H9 (cell line): ENCODE measurements at regions not wholly inside any gene's neighbourhood (a gene's known extent, or its start where the extent isn't known, plus 50 kb on each side); places are given as distances from the start of the nearest gene placed in this dataset.

Source experiments
- DNase-seq: peaks from one replicate; pipeline ENCODE4 v3.0.0-alpha.2; 2017
- H2AFZ ChIP-seq: one replicate; pipeline ENCODE4 v1.6.1; 2013; ENCODE audit warnings: mild to moderate bottlenecking, low read length, control low read depth, moderate library complexity
- H2AK5ac ChIP-seq: 2 replicates; pipeline ENCODE4 v1.6.1; 2013; ENCODE audit warnings: low read length, control low read depth, mixed read lengths; ENCODE audit not compliant: insufficient read length
- H2BK120ac ChIP-seq: one replicate; pipeline ENCODE4 v1.6.1; 2013; ENCODE audit warnings: low read depth, mild to moderate bottlenecking, low read length, control low read depth, inconsistent platforms; ENCODE audit not compliant: poor library complexity, severe bottlenecking
- H2BK12ac ChIP-seq: 2 replicates; pipeline ENCODE4 v1.6.1; 2013; ENCODE audit warnings: low read length, control low read depth, mixed read lengths, low read depth; ENCODE audit not compliant: insufficient read length
- H2BK15ac ChIP-seq: 2 replicates; pipeline ENCODE4 v1.6.1; 2013; ENCODE audit warnings: low read depth, low read length, control low read depth
- H2BK20ac ChIP-seq: one replicate; pipeline ENCODE4 v1.6.1; 2013; ENCODE audit warnings: low read depth, mild to moderate bottlenecking, low read length, control low read depth, inconsistent platforms; ENCODE audit not compliant: poor library complexity, severe bottlenecking
- H2BK5ac ChIP-seq: 2 replicates; pipeline ENCODE4 v1.6.1; 2013; ENCODE audit warnings: low read length, control low read depth, mixed read lengths; ENCODE audit not compliant: insufficient read length
- H3K14ac ChIP-seq: 2 replicates; pipeline ENCODE4 v1.6.1; 2013; ENCODE audit warnings: low read length, control low read depth; ENCODE audit not compliant: insufficient read depth
- H3K18ac ChIP-seq: 2 replicates; pipeline ENCODE4 v1.6.1; 2013; ENCODE audit warnings: low read depth, mild to moderate bottlenecking, mixed read lengths, low read length, control low read depth; ENCODE audit not compliant: insufficient read length
- H3K23ac ChIP-seq: 2 replicates; pipeline ENCODE4 v1.6.1; 2013; ENCODE audit warnings: low read length, control low read depth, mixed read lengths, low read depth; ENCODE audit not compliant: insufficient read length
- H3K23me2 ChIP-seq: 2 replicates; pipeline ENCODE4 v1.6.1; 2013; ENCODE audit warnings: low read depth, mild to moderate bottlenecking, mixed read lengths, low read length, control low read depth; ENCODE audit not compliant: insufficient read length, poor library complexity, severe bottlenecking
- H3K27ac ChIP-seq: 2 replicates; pipeline ENCODE4 v1.5.1; 2013; ENCODE audit warnings: low read length, control low read depth, mixed read lengths, low read depth; ENCODE audit not compliant: insufficient read length
- H3K27me3 ChIP-seq: 2 replicates; pipeline ENCODE4 v1.6.1; 2013; ENCODE audit warnings: low read length, control low read depth, inconsistent platforms; ENCODE audit not compliant: insufficient read depth
- H3K4ac ChIP-seq: 2 replicates; pipeline ENCODE4 v1.6.1; 2013; ENCODE audit warnings: low read depth, mild to moderate bottlenecking, control low read depth, inconsistent platforms, low read length, moderate library complexity
- H3K4me1 ChIP-seq: 2 replicates; pipeline ENCODE4 v1.6.1; 2013; ENCODE audit warnings: low read length, control low read depth, inconsistent platforms; ENCODE audit not compliant: insufficient read depth
- H3K4me2 ChIP-seq: 2 replicates; pipeline ENCODE4 v1.6.1; 2013; ENCODE audit warnings: low read length, control low read depth, mixed read lengths; ENCODE audit not compliant: insufficient read length, insufficient read depth
- H3K56ac ChIP-seq: 2 replicates; pipeline ENCODE4 v1.6.1; 2013; ENCODE audit warnings: low read depth, mild to moderate bottlenecking, mixed read lengths, low read length, control low read depth; ENCODE audit not compliant: insufficient read length
- H3K79me1 ChIP-seq: 2 replicates; pipeline ENCODE4 v1.6.1; 2013; ENCODE audit warnings: low read depth, mild to moderate bottlenecking, moderate library complexity, low read length, control low read depth, inconsistent platforms; ENCODE audit not compliant: insufficient read depth, poor library complexity, severe bottlenecking
- H3K79me2 ChIP-seq: 2 replicates; pipeline ENCODE4 v1.6.1; 2013; ENCODE audit warnings: low read length, control low read depth, inconsistent platforms; ENCODE audit not compliant: insufficient read depth
- H3K9ac ChIP-seq: 2 replicates; pipeline ENCODE4 v1.6.1; 2013; ENCODE audit warnings: low read length, control low read depth, mixed read lengths; ENCODE audit not compliant: insufficient read length; ENCODE audit errors: extremely low read depth
- H3K9me3 ChIP-seq: one replicate; pipeline ENCODE4 v1.6.1; 2013; ENCODE audit warnings: low read depth, low read length, inconsistent platforms; ENCODE audit not compliant: control insufficient read depth
- H3T11ph ChIP-seq: one replicate; pipeline ENCODE4 v1.6.1; 2013; ENCODE audit warnings: mild to moderate bottlenecking, low read length, control low read depth, inconsistent platforms
- H4K20me1 ChIP-seq: one replicate; pipeline ENCODE4 v1.6.1; 2013; ENCODE audit not compliant: control insufficient read depth, insufficient read length, insufficient read depth
- H4K5ac ChIP-seq: 2 replicates; pipeline ENCODE4 v1.6.1; 2013; ENCODE audit warnings: low read depth, mild to moderate bottlenecking, mixed read lengths, low read length, control low read depth; ENCODE audit not compliant: insufficient read length
- H4K8ac ChIP-seq: replicated peaks from 2 replicates; pipeline ENCODE4 v1.6.1; 2013; ENCODE audit warnings: low read length, control low read depth, mixed read lengths, low read depth; ENCODE audit not compliant: insufficient read length
- H4K91ac ChIP-seq: 2 replicates; pipeline ENCODE4 v1.6.1; 2013; ENCODE audit warnings: low read depth, mild to moderate bottlenecking, moderate library complexity, mixed read lengths, low read length, control low read depth; ENCODE audit not compliant: insufficient read length
- H3K27ac Mint-ChIP-seq, 3 experiments: 2 replicates in 2 of 3; 3 replicates in 1 of 3; pipeline ENCODE4 v1.8.0; 2020 to 2021; ENCODE audit warnings: mixed read lengths in 3 of 3, mild to moderate bottlenecking in 1 of 3, moderate library complexity in 1 of 3
- H3K27me3 Mint-ChIP-seq: 2 replicates; pipeline ENCODE4 v1.8.0; 2021; ENCODE audit warnings: low read depth, mild to moderate bottlenecking, moderate library complexity, mixed read lengths
- H3K36me3 Mint-ChIP-seq, 3 experiments: 2 replicates in 2 of 3; 3 replicates in 1 of 3; pipeline ENCODE4 v1.8.0; 2020 to 2021; ENCODE audit warnings: low read depth in 3 of 3, mixed read lengths in 3 of 3; ENCODE audit not compliant: insufficient read depth in 1 of 3
- H3K4me1 Mint-ChIP-seq, 2 experiments: 2 replicates each; pipeline ENCODE4 v1.8.0; 2020; ENCODE audit warnings: mixed read lengths in 2 of 2
- H3K4me3 Mint-ChIP-seq, 2 experiments: 2 replicates in 1 of 2; 3 replicates in 1 of 2; pipeline ENCODE4 v1.8.0; 2020 to 2021; ENCODE audit warnings: mild to moderate bottlenecking in 2 of 2, mixed read lengths in 2 of 2, moderate library complexity in 1 of 2
- H3K9me3 Mint-ChIP-seq, 2 experiments: 2 replicates in 1 of 2; 3 replicates in 1 of 2; pipeline ENCODE4 v1.8.0; 2020; ENCODE audit warnings: mild to moderate bottlenecking in 2 of 2, mixed read lengths in 2 of 2, moderate library complexity in 1 of 2
- CTCF ChIP-seq: fragments of 200-600 bp; sonication (generic); conservative IDR thresholded peaks from 3 replicates; pipeline ENCODE4 v1.8.0; 2021; ENCODE audit warnings: antibody characterized with exemption, mild to moderate bottlenecking
- WGBS: extraction: QIAGEN DNeasy Blood & Tissue Kit; methylation state at CpG from one replicate; pipeline ENCODE4 v1.1.7; 2013; ENCODE audit warnings: missing lambda C conversion rate, low lambda C conversion rate, mixed read lengths; ENCODE audit not compliant: insufficient read length; ENCODE audit errors: extremely low coverage; 5-methylcytosine and 5-hydroxymethylcytosine counted together

- Histone ChIP-seq H3K18ac (no peak overlapping the region), H2BK5ac (no peak overlapping the region), H4K20me1 (no peaks in the 10 kb centered on the region), H3K9me3 (no peaks in the 10 kb centered on the region), H3K4me1 (no peaks in the 10 kb centered on the region), H3K23ac (no peak overlapping the region), H2BK120ac (no peak overlapping the region), H4K5ac (no peak overlapping the region), H3K27me3 (no peaks in the 10 kb centered on the region), H2BK15ac (no peak overlapping the region), H2BK20ac (no peak overlapping the region), H3K4ac (no peak overlapping the region), H4K91ac (no peak overlapping the region), H3K14ac (no peak overlapping the region), H3K27ac (no peak overlapping the region), H2AK5ac (no peak overlapping the region), H3K23me2 (no peaks in the 10 kb centered on the region), H3K79me1 (no peaks in the 10 kb centered on the region), H2BK12ac (no peak overlapping the region), H4K8ac (no peak overlapping the region), H3K4me2 (no peak overlapping the region), H3K56ac (no peak overlapping the region), H3K79me2 (no peaks in the 10 kb centered on the region), H3K9ac (no peak overlapping the region), H2AFZ (no peak overlapping the region), H3T11ph (no peak overlapping the region)
- peaks cover 3% of the 10 kb centered on the region; the same call in 1 of the 2 replicates for H3K27me3 Mint-ChIP-seq
- H3K36me3 Mint-ChIP-seq: no peaks in the 10 kb centered on the region
- H3K4me3 Mint-ChIP-seq: no peak overlapping the region
- peak overlapping the region in 1 of 3 experiments; percentile 82; a peak in 1 of 7 replicates for H3K27ac Mint-ChIP-seq
- peaks cover under 1 to 12% of the 10 kb centered on the region in 2 experiments for H3K4me1 Mint-ChIP-seq
- H3K9me3 Mint-ChIP-seq: no peaks in the 10 kb centered on the region
- DNase-seq: no peak
- TF ChIP-seq CTCF: no peak
- WGBS: no CpG with 5 or more reads among the region's 18 CpGs
Measured at GRCh38 chr16:86914876-86915717, 336.7 kb downstream of the FOXL1 start.
